Mesenchymal stem cell (in vitro differentiated cells and primary cell): ENCODE measurements at regions not wholly inside any gene's neighbourhood (a gene's known extent, or its start where the extent isn't known, plus 50 kb on each side); places are given as distances from the start of the nearest gene placed in this dataset.

Source experiments
- DNase-seq: peaks from one replicate; pipeline ENCODE4 v3.0.0-alpha.2; 2013
- H2AFZ ChIP-seq: one replicate; pipeline ENCODE4 v1.6.1; 2013; ENCODE audit warnings: low read depth, mild to moderate bottlenecking, control low read depth, inconsistent platforms, low read length, moderate library complexity
- H2AK5ac ChIP-seq: 2 replicates; pipeline ENCODE4 v1.6.1; 2013; ENCODE audit warnings: low read length, moderate library complexity, mild to moderate bottlenecking, inconsistent platforms; ENCODE audit not compliant: severe bottlenecking
- H2BK120ac ChIP-seq: one replicate; pipeline ENCODE4 v1.6.1; 2013; ENCODE audit warnings: low read depth, mild to moderate bottlenecking, inconsistent platforms, low read length, moderate library complexity
- H2BK12ac ChIP-seq, 2 experiments: one replicate each; pipeline ENCODE4 v1.6.1; 2013; ENCODE audit warnings: inconsistent platforms in 2 of 2, low read length in 2 of 2, mild to moderate bottlenecking in 2 of 2, moderate library complexity in 2 of 2, control low read depth in 1 of 2
- H2BK15ac ChIP-seq: one replicate; pipeline ENCODE4 v1.6.1; 2013; ENCODE audit warnings: mild to moderate bottlenecking, low read depth, inconsistent platforms; ENCODE audit not compliant: poor library complexity, severe bottlenecking
- H2BK5ac ChIP-seq: 2 replicates; pipeline ENCODE4 v1.6.1; 2013; ENCODE audit warnings: low read depth, mild to moderate bottlenecking, low read length, control low read depth, inconsistent platforms; ENCODE audit not compliant: poor library complexity, severe bottlenecking
- H3K14ac ChIP-seq, 2 experiments: one replicate each; pipeline ENCODE4 v1.6.1; 2013; ENCODE audit warnings: inconsistent platforms in 2 of 2, low read length in 2 of 2, control low read depth in 1 of 2, mild to moderate bottlenecking in 1 of 2, moderate library complexity in 1 of 2
- H3K18ac ChIP-seq, 2 experiments: one replicate each; pipeline ENCODE4 v1.6.1; 2013; ENCODE audit warnings: inconsistent platforms in 2 of 2, low read length in 2 of 2, control low read depth in 1 of 2, low read depth in 1 of 2, mild to moderate bottlenecking in 1 of 2
- H3K23ac ChIP-seq, 2 experiments: one replicate each; pipeline ENCODE4 v1.6.1; 2013; ENCODE audit warnings: inconsistent platforms in 2 of 2, low read length in 2 of 2, mild to moderate bottlenecking in 2 of 2, moderate library complexity in 2 of 2, control low read depth in 1 of 2
- H3K27ac ChIP-seq: 2 replicates; pipeline ENCODE4 v1.5.1; 2013; ENCODE audit warnings: mild to moderate bottlenecking, moderate library complexity, low read length, control low read depth, inconsistent platforms; ENCODE audit not compliant: poor library complexity, severe bottlenecking
- H3K27me3 ChIP-seq, 2 experiments: 2 replicates each; pipeline versions ENCODE4 v1.6.1 to v1.7.0; 2013; ENCODE audit warnings: low read length in 2 of 2, mild to moderate bottlenecking in 2 of 2, moderate library complexity in 2 of 2, control low read depth in 1 of 2, inconsistent platforms in 1 of 2; ENCODE audit not compliant: control insufficient read depth in 1 of 2, insufficient read depth in 1 of 2
- H3K36me3 ChIP-seq, 2 experiments: 2 replicates each; pipeline versions ENCODE4 v1.6.1 to v1.7.0; 2013; ENCODE audit warnings: low read length in 2 of 2, control low read depth in 1 of 2, inconsistent platforms in 1 of 2, low read depth in 1 of 2, mild to moderate bottlenecking in 1 of 2; ENCODE audit not compliant: insufficient read depth in 2 of 2, control insufficient read depth in 1 of 2
- H3K4ac ChIP-seq, 2 experiments: one replicate each; pipeline ENCODE4 v1.6.1; 2013; ENCODE audit warnings: inconsistent platforms in 2 of 2, low read length in 2 of 2, mild to moderate bottlenecking in 2 of 2, moderate library complexity in 2 of 2, control low read depth in 1 of 2, low read depth in 1 of 2
- H3K4me1 ChIP-seq: 2 replicates; pipeline ENCODE4 v1.6.1; 2013; ENCODE audit warnings: low read depth, low read length, control low read depth; ENCODE audit not compliant: control insufficient read depth, insufficient read depth
- H3K4me2 ChIP-seq: 2 replicates; pipeline ENCODE4 v1.6.1; 2013; ENCODE audit warnings: low read length, mild to moderate bottlenecking, inconsistent platforms; ENCODE audit not compliant: poor library complexity, severe bottlenecking
- H3K4me3 ChIP-seq, 2 experiments: 2 replicates each; pipeline versions ENCODE4 v1.5.1 to v1.7.0; 2013; ENCODE audit warnings: low read length in 2 of 2, mild to moderate bottlenecking in 2 of 2, control low read depth in 1 of 2, low read depth in 1 of 2; ENCODE audit not compliant: insufficient read depth in 1 of 2
- H3K79me1 ChIP-seq: replicated peaks from 2 replicates; pipeline ENCODE4 v1.6.1; 2013; ENCODE audit warnings: mild to moderate bottlenecking, control low read depth, low read length, inconsistent platforms; ENCODE audit not compliant: poor library complexity, severe bottlenecking
- H3K9ac ChIP-seq: 2 replicates; pipeline ENCODE4 v1.7.0; 2013; ENCODE audit warnings: mild to moderate bottlenecking, low read length, moderate library complexity
- H3K9me3 ChIP-seq: 2 replicates; pipeline ENCODE4 v1.7.0; 2013; ENCODE audit warnings: mild to moderate bottlenecking, low read length; ENCODE audit not compliant: control insufficient read depth
- H4K8ac ChIP-seq: one replicate; pipeline ENCODE4 v1.6.1; 2013; ENCODE audit warnings: inconsistent platforms, mild to moderate bottlenecking, low read length, moderate library complexity
- H4K91ac ChIP-seq: one replicate; pipeline ENCODE4 v1.6.1; 2013; ENCODE audit warnings: mild to moderate bottlenecking, low read length, inconsistent platforms
- WGBS: methylation state at CpG from one replicate; pipeline ENCODE4 v1.1.7; 2013; ENCODE audit warnings: mixed read lengths; 5-methylcytosine and 5-hydroxymethylcytosine counted together

- Histone ChIP-seq H3K36me3 (no peaks in the 10 kb centered on the region), H2AFZ (no peak overlapping the region), H4K8ac (no peak overlapping the region), H3K4me2 (no peak overlapping the region), H3K18ac (peak overlapping the region in 1 of 2 experiments; percentile 16), H3K79me1 (no peaks in the 10 kb centered on the region), H3K14ac (peak overlapping the region in 1 of 2 experiments; percentile 2), H3K4me3 (no peak overlapping the region), H2BK120ac (no peak overlapping the region), H3K4ac (no peak overlapping the region), H3K9me3 (no peaks in the 10 kb centered on the region), H3K9ac (no peak overlapping the region), H3K23ac (no peak overlapping the region), H3K4me1 (peaks cover 4% of the 10 kb centered on the region), H3K27ac (no peak overlapping the region), H4K91ac (no peak overlapping the region), H2AK5ac (no peak overlapping the region), H2BK5ac (no peak overlapping the region), H2BK15ac (peak overlapping the region; percentile 13), H3K27me3 (no peaks in the 10 kb centered on the region), H2BK12ac (peak overlapping the region in 1 of 2 experiments; percentile 75)
- 69% methylated on average over 4 of the region's 4 CpGs for WGBS
- no peak for DNase-seq
Observed at GRCh38 chr3:160134454-160134853, 90.8 kb upstream of the C3orf80 start.

- no peak overlapping the region for H3K27ac ChIP-seq
- no peak overlapping the region for H2BK12ac ChIP-seq
- H2BK5ac ChIP-seq = no peak overlapping the region
- no peaks in the 10 kb centered on the region for H3K9me3 ChIP-seq
- H3K23ac ChIP-seq = no peak overlapping the region
- H2BK120ac ChIP-seq = no peak overlapping the region
- 49% methylated on average over 2 of the region's 2 CpGs for WGBS
- no peak overlapping the region for H3K14ac ChIP-seq
- no peaks in the 10 kb centered on the region for H3K27me3 ChIP-seq
- H2AFZ ChIP-seq = no peak overlapping the region
- no peak overlapping the region for H3K4me2 ChIP-seq
- H4K8ac ChIP-seq = no peak overlapping the region
- H3K4ac ChIP-seq = no peak overlapping the region
- no peak overlapping the region for H2AK5ac ChIP-seq
- peaks cover 3% of the 10 kb centered on the region for H3K4me1 ChIP-seq
- DNase-seq = peak; percentile 80
- no peak overlapping the region for H4K91ac ChIP-seq
- H3K79me1 ChIP-seq = no peaks in the 10 kb centered on the region
- H2BK15ac ChIP-seq = peak overlapping the region; percentile 13
- H3K4me3 ChIP-seq = no peak overlapping the region
- H3K36me3 ChIP-seq = no peaks in the 10 kb centered on the region
- no peak overlapping the region for H3K18ac ChIP-seq
- H3K9ac ChIP-seq = no peak overlapping the region
Observed at GRCh38 chr3:160134964-160135363, 90.3 kb upstream of the C3orf80 start.

- Histone ChIP-seq H3K14ac (no peak overlapping the region), H2AK5ac (no peak overlapping the region), H3K79me1 (no peaks in the 10 kb centered on the region), H3K23ac (no peak overlapping the region), H3K4me3 (no peak overlapping the region), H3K36me3 (no peaks in the 10 kb centered on the region), H2AFZ (no peak overlapping the region), H2BK15ac (no peak overlapping the region), H2BK5ac (no peak overlapping the region), H3K18ac (no peak overlapping the region), H3K27ac (no peak overlapping the region), H3K4me2 (no peak overlapping the region), H4K91ac (no peak overlapping the region), H3K4ac (no peak overlapping the region), H3K9ac (no peak overlapping the region), H4K8ac (no peak overlapping the region), H3K4me1 (peaks cover 2% of the 10 kb centered on the region), H2BK120ac (no peak overlapping the region), H3K9me3 (no peaks in the 10 kb centered on the region), H3K27me3 (no peaks in the 10 kb centered on the region), H2BK12ac (peak overlapping the region; percentile 28 to 60)
- DNase-seq = no peak
- 95% methylated on average over 2 of the region's 2 CpGs for WGBS
Observed at GRCh38 chr3:160135851-160136250, 89.4 kb upstream of the C3orf80 start.

- no peak overlapping the region for H2AK5ac ChIP-seq
- peaks cover 2% of the 10 kb centered on the region for H3K4me1 ChIP-seq
- no peak overlapping the region for H4K8ac ChIP-seq
- H2BK12ac ChIP-seq = peak overlapping the region in 1 of 2 experiments; percentile 28
- H4K91ac ChIP-seq = no peak overlapping the region
- no peaks in the 10 kb centered on the region for H3K9me3 ChIP-seq
- H3K36me3 ChIP-seq = no peaks in the 10 kb centered on the region
- no peaks in the 10 kb centered on the region for H3K79me1 ChIP-seq
- no peak for DNase-seq
- H3K23ac ChIP-seq = no peak overlapping the region
- H3K27me3 ChIP-seq = no peaks in the 10 kb centered on the region
- no peak overlapping the region for H2BK15ac ChIP-seq
- no peak overlapping the region for H3K14ac ChIP-seq
- H3K4me2 ChIP-seq = no peak overlapping the region
- H3K4ac ChIP-seq = no peak overlapping the region
- no peak overlapping the region for H3K27ac ChIP-seq
- no peak overlapping the region for H3K4me3 ChIP-seq
- H3K18ac ChIP-seq = no peak overlapping the region
- H2BK120ac ChIP-seq = no peak overlapping the region
- H3K9ac ChIP-seq = no peak overlapping the region
- WGBS = 83% methylated on average over 3 of the region's 4 CpGs
- H2BK5ac ChIP-seq = no peak overlapping the region
- no peak overlapping the region for H2AFZ ChIP-seq
Observed at GRCh38 chr3:160136421-160136820, 88.8 kb upstream of the C3orf80 start.
